ENCODE measurements at regions not wholly inside any gene's neighbourhood (a gene's known extent, or its start where the extent isn't known, plus 50 kb on each side); places are given as distances from the start of the nearest gene placed in this dataset.
"Not testable (repeated sequence)": the region's sequence is repeated elsewhere in the genome, so short reads cannot be mapped to it uniquely, and the experiment has no call there.

GRCh38 chr3:18188491-18188890 lies 236.6 kb downstream of the SATB1 start:
- ATAC-seq (ENCODE audit: low read depth): no peak
- Mint-ChIP-seq H3K4me1 (peaks cover 1% of the 10 kb centered on the region), H3K36me3 (ENCODE audit: low read depth) (no peaks in the 10 kb centered on the region), H3K27me3 (no peaks in the 10 kb centered on the region), H3K4me3 (no peak overlapping the region), H3K9me3 (no peaks in the 10 kb centered on the region), H3K27ac (no peak overlapping the region)
- intact Hi-C loops (cut with micrococcal nuclease): no loop called here
- ChIA-PET CTCF (no interaction called here), POLR2A (no interaction called here)
- DNase-seq: no peak
- TF ChIP-seq, protein P1, sequence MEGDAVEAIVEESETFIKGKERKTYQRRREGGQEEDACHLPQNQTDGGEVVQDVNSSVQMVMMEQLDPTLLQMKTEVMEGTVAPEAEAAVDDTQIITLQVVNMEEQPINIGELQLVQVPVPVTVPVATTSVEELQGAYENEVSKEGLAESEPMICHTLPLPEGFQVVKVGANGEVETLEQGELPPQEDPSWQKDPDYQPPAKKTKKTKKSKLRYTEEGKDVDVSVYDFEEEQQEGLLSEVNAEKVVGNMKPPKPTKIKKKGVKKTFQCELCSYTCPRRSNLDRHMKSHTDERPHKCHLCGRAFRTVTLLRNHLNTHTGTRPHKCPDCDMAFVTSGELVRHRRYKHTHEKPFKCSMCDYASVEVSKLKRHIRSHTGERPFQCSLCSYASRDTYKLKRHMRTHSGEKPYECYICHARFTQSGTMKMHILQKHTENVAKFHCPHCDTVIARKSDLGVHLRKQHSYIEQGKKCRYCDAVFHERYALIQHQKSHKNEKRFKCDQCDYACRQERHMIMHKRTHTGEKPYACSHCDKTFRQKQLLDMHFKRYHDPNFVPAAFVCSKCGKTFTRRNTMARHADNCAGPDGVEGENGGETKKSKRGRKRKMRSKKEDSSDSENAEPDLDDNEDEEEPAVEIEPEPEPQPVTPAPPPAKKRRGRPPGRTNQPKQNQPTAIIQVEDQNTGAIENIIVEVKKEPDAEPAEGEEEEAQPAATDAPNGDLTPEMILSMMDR (IDR thresholded peaks at IDR 0.05): no peak

- Mint-ChIP-seq H3K27me3 (no peaks in the 10 kb centered on the region), H3K36me3 (ENCODE audit: low read depth) (no peaks in the 10 kb centered on the region), H3K27ac (no peak overlapping the region), H3K4me3 (no peak overlapping the region), H3K9me3 (no peaks in the 10 kb centered on the region), H3K4me1 (no peaks in the 10 kb centered on the region)
- TF ChIP-seq, protein P1 (IDR thresholded peaks at IDR 0.05): no peak
- POLR2A ChIA-PET: no interaction called here
- CTCF ChIA-PET: no interaction called here
- ATAC-seq (ENCODE audit: low read depth) (no peak), DNase-seq (no peak)
- intact Hi-C loops (cut with micrococcal nuclease): no loop called here
Observed at GRCh38 chr3:18185624-18186023, 239.5 kb downstream of the SATB1 start.

DNA sequence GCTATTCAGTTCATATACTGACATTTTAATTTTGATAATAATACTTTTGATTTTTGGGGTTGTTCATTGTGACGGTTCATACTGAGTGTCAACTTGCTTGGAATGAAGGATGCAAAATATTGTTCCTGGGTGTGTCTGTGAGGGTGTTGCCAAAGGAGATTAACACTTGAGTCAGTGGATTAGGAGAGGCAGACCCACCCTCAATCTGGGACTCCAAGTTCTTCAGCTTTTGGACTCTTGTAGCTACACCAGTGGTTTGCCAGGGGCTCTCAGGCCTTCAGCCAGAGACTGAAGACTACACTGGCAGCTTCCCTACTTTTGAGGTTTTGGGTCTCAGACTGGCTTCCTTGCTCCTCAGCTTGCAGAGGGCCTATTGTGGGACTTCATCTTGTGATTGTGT lies 242.2 kb downstream of the SATB1 start:
- DNase-seq; ATAC-seq (ENCODE audit: low read depth); POLR2A ChIA-PET; H3K27me3 Mint-ChIP-seq; H3K4me1 Mint-ChIP-seq; H3K36me3 Mint-ChIP-seq (ENCODE audit: low read depth); CTCF ChIA-PET; H3K27ac Mint-ChIP-seq; intact Hi-C loops (cut with micrococcal nuclease); H3K9me3 Mint-ChIP-seq; H3K4me3 Mint-ChIP-seq: not testable (repeated sequence)

DNA sequence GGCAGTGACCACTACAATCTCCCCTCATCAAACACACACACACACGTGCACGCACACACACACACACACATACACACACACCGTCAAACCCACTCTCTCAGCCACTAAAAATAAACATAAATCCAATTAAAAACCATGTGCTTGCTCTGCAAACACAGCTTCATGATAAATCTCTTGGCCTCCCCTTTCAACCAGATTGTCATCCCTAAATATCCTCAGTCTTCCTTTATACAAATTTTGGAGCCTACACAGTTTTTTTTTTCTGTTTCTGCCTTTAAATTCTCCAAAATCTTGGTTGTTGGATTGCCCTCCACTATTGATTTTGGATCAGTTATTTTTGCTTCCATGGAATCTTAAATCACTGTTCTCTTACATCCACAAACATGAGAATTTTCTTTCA lies 245.6 kb downstream of the SATB1 start:
- no peaks in the 10 kb centered on the region for H3K27me3 Mint-ChIP-seq
- H3K27ac Mint-ChIP-seq: no peak overlapping the region
- TF ChIP-seq, protein P1 (IDR thresholded peaks at IDR 0.05): no peak
- POLR2A ChIA-PET: no interaction called here
- ATAC-seq (ENCODE audit: low read depth) (no peak), DNase-seq (no peak)
- H3K36me3 Mint-ChIP-seq (ENCODE audit: low read depth): no peaks in the 10 kb centered on the region
- CTCF ChIA-PET: no interaction called here
- H3K4me1 Mint-ChIP-seq: no peaks in the 10 kb centered on the region
- intact Hi-C loops (cut with micrococcal nuclease): no loop called here
- H3K9me3 Mint-ChIP-seq: no peaks in the 10 kb centered on the region
- H3K4me3 Mint-ChIP-seq: no peak overlapping the region

DNA sequence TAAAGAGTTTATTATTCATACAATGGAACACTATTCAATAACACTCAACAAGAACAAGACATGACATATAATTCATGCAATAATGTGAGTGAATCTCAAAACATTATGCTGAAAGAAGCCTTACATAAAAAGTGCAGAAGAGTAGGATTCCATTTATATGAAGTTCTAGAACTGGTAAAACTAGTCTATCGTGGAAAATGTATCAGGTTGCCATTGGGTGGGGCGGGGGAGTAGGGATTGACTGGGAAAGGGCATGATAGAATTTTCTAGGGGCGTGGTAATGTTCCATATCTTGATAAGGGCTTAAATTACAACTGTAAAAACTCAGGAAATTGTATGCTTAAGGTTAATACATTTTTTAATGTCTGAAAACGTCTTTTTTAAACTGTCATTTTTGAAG lies 247.9 kb downstream of the SATB1 start:
- Mint-ChIP-seq H3K27ac (no peak overlapping the region), H3K9me3 (peaks cover 1% of the 10 kb centered on the region), H3K4me1 (peaks cover 1% of the 10 kb centered on the region), H3K36me3 (ENCODE audit: low read depth) (no peaks in the 10 kb centered on the region), H3K27me3 (no peaks in the 10 kb centered on the region), H3K4me3 (no peak overlapping the region)
- POLR2A ChIA-PET: no interaction called here
- no peak for ATAC-seq (ENCODE audit: low read depth)
- intact Hi-C loops (cut with micrococcal nuclease): no loop called here
- TF ChIP-seq, protein P1 (IDR thresholded peaks at IDR 0.05): no peak
- no peak for DNase-seq
- CTCF ChIA-PET: no interaction called here

GRCh38 chr3:18173891-18174290 lies 251.2 kb downstream of the SATB1 start:
- ATAC-seq (ENCODE audit: low read depth); intact Hi-C loops (cut with micrococcal nuclease); H3K27me3 Mint-ChIP-seq; H3K9me3 Mint-ChIP-seq; H3K4me1 Mint-ChIP-seq; POLR2A ChIA-PET; H3K36me3 Mint-ChIP-seq (ENCODE audit: low read depth); H3K27ac Mint-ChIP-seq; DNase-seq; H3K4me3 Mint-ChIP-seq: not testable (repeated sequence)
- CTCF ChIA-PET: interaction anchor here (1.1 kb wide), 1 partner anchor 9 kb away, joined by 3 read pairs; no protein-coding TSS in a partner anchor
